Skeletal muscle tissue (tissue), 3 donors: ENCODE measurements at regions not wholly inside any gene's neighbourhood (a gene's known extent, or its start where the extent isn't known, plus 50 kb on each side); places are given as distances from the start of the nearest gene placed in this dataset.
"Not testable (repeated sequence)": the region's sequence is repeated elsewhere in the genome, so short reads cannot be mapped to it uniquely, and the experiment has no call there.

Experiments used
- H3K27ac ChIP-seq: one replicate; pipeline ENCODE4 v1.7.0; 2013; ENCODE audit warnings: mild to moderate bottlenecking, low read depth, low read length, inconsistent platforms
- H3K27me3 ChIP-seq, 3 donors: one replicate each; pipeline ENCODE4 v1.7.0; 2013; ENCODE audit warnings: low read length in 3 of 3; ENCODE audit not compliant: control insufficient read depth in 3 of 3, insufficient read depth in 3 of 3
- H3K36me3 ChIP-seq, 3 donors: one replicate each; pipeline ENCODE4 v1.7.0; 2013; ENCODE audit warnings: low read length in 3 of 3; ENCODE audit not compliant: control insufficient read depth in 3 of 3, insufficient read depth in 3 of 3
- H3K4me1 ChIP-seq, 3 donors: one replicate each; pipeline ENCODE4 v1.7.0; 2013; ENCODE audit warnings: low read length in 3 of 3, mild to moderate bottlenecking in 3 of 3; ENCODE audit not compliant: control insufficient read depth in 3 of 3, insufficient read depth in 3 of 3
- H3K4me3 ChIP-seq, 3 donors: one replicate each; pipeline ENCODE4 v1.7.0; 2013; ENCODE audit warnings: low read length in 3 of 3
- H3K9ac ChIP-seq, 3 donors: one replicate each; pipeline ENCODE4 v1.7.0; 2013; ENCODE audit warnings: low read length in 3 of 3, mild to moderate bottlenecking in 3 of 3, moderate library complexity in 2 of 3, low read depth in 1 of 3
- H3K9me3 ChIP-seq, 3 donors: one replicate each; pipeline ENCODE4 v1.7.0; 2013; ENCODE audit warnings: low read length in 3 of 3; ENCODE audit not compliant: control insufficient read depth in 3 of 3
- donor health status: Osteomylitis.

- H3K27ac ChIP-seq, result no peak overlapping the region
- no peaks in the 10 kb centered on the region for H3K9me3 ChIP-seq
- H3K9ac ChIP-seq, result no peak overlapping the region
- no peak overlapping the region for H3K4me3 ChIP-seq
- no peaks in the 10 kb centered on the region for H3K4me1 ChIP-seq
- no peaks in the 10 kb centered on the region for H3K27me3 ChIP-seq
- H3K36me3 ChIP-seq, result no peaks in the 10 kb centered on the region
Observed at GRCh38 chr4:82108506-82108905, 265.3 kb downstream of the HNRNPD start.

DNA sequence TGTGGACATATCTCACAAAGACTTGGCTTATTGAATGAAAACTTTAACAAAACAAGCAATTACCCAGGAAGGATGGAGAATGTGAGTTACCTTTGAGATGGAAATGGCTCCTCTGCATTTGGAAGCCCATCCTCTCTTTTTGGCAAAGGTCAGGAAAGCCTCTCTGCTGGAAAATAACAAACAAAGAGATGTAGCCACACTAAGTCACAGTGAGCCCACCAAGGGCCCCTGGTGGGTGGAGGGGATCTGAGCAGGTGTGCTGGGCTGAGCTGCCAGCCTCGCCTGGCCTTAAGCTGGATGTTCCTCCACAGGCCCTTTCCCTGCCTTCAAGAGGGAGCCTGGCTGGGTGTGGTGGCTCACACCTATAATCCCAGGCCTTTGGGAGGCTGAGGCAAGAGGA is 269.2 kb downstream of the HNRNPD start:
- Histone ChIP-seq H3K36me3 (no peaks in the 10 kb centered on the region), H3K27ac (no peak overlapping the region), H3K4me1 (no peaks in the 10 kb centered on the region), H3K9ac (no peak overlapping the region), H3K27me3 (no peaks in the 10 kb centered on the region), H3K4me3 (no peak overlapping the region), H3K9me3 (no peaks in the 10 kb centered on the region)

DNA sequence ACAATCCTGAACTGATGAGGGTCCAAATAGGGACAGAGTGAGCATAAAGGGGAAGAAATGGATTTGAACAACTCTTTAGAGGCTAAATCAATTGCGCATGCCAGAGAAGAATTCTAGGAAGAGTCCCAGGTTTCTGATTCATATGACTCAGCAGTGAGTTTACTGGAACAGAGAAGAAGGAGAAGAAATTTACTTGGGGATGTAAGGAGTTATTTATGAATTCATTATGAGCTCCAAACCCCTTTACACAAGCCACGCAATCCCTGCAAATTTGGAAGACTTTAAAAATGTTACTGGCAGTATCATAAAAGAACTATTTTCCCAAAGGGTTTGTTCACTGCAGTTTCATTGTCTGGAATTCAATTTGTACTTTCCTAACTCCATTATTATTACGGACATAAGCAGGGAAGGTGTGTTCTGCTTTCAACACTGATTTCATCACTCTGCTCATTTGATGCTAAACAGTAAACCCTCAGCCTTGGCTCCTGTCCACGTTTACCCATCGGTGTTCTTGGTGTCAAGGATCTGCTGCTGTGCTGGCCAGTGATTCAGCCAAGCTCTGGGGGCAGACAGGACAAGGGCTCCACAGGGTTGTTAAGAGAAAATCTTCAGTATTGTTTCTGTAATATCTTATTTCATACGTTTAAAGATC is 273.7 kb downstream of the HNRNPD start:
- Histone ChIP-seq H3K9me3 (no peaks in the 10 kb centered on the region), H3K27ac (no peak overlapping the region), H3K4me1 (no peaks in the 10 kb centered on the region), H3K27me3 (no peaks in the 10 kb centered on the region), H3K4me3 (no peak overlapping the region), H3K36me3 (no peaks in the 10 kb centered on the region), H3K9ac (no peak overlapping the region)

DNA sequence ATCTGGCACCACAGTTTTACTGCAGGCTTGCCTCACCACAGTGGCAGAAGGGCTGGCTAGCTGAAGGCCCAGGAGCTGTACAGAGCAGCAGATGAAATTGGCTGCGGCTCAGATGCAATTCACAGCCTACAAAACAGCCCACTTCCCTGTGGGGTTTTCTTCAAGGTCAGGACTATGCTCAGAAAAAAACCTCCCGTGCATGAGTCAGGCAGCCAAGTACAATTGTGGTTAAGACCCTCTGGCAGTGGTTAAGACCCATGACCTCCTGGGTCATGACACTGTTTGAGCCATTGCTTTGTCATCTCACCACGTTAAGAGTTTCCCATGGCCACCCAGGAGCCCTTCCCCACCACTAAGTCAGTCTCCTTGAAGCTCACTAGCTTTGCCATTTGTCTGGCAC is 276.3 kb downstream of the HNRNPD start:
- Histone ChIP-seq H3K9me3 (no peaks in the 10 kb centered on the region), H3K4me3 (no peak overlapping the region), H3K4me1 (no peaks in the 10 kb centered on the region)

GRCh38 chr4:82090717-82091116 is 283.1 kb downstream of the HNRNPD start:
- Histone ChIP-seq H3K27me3 (no peaks in the 10 kb centered on the region), H3K36me3 (no peaks in the 10 kb centered on the region), H3K4me3 (no peak overlapping the region)

More for the DNA sequence above, 276.3 kb downstream of the HNRNPD start:
- no peak overlapping the region for H3K27ac ChIP-seq
- no peaks in the 10 kb centered on the region for H3K36me3 ChIP-seq
- H3K9ac ChIP-seq, result no peak overlapping the region
- no peaks in the 10 kb centered on the region for H3K27me3 ChIP-seq

GRCh38 chr4:82084747-82085146 is 289.0 kb downstream of the HNRNPD start:
- peaks cover 0 to 4% (median 0%) of the 10 kb centered on the region in 3 donors for H3K27me3 ChIP-seq
- H3K27ac ChIP-seq, result no peak overlapping the region
- no peaks in the 10 kb centered on the region for H3K4me1 ChIP-seq
- H3K36me3 ChIP-seq, result no peaks in the 10 kb centered on the region
- H3K4me3 ChIP-seq, result no peak overlapping the region
- peaks cover 0 to 2% (median 0%) of the 10 kb centered on the region in 3 donors for H3K9me3 ChIP-seq
- H3K9ac ChIP-seq, result no peak overlapping the region

More at GRCh38 chr4:82090717-82091116, 283.1 kb downstream of the HNRNPD start:
- Histone ChIP-seq H3K9ac (no peak overlapping the region), H3K4me1 (no peaks in the 10 kb centered on the region), H3K9me3 (peaks cover 0 to 2% (median 0%) of the 10 kb centered on the region in 3 donors), H3K27ac (no peak overlapping the region)

DNA sequence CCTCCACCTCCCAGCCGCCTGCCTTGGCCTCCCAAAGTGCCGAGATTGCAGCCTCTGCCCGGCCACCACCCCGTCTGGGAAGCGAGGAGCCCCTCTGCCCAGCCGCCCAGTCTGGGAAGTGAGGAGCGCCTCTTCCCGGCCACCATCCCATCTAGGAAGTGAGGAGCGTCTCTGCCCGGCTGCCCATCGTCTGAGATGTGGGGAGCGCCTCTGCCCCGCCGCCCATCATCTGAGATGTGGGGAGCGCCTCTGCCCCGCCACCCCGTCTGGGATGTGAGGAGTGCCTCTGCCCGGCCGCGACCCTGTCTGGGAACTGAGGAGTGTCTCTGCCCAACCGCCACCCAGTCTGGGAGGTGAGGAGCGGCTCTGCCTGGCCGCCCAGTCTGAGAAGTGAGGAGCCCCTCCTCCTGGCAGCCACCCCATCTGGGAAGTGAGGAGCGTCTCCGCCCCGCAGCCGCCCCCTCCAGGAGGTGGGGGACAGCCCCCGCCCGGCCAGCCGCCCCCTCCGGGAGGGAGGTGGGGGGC is 296.3 kb downstream of the HNRNPD start:
- H3K4me1 ChIP-seq, result not testable (repeated sequence)

GRCh38 chr4:82076809-82077208 is 297.0 kb downstream of the HNRNPD start:
- Histone ChIP-seq H3K9ac (no peak overlapping the region), H3K4me3 (no peak overlapping the region), H3K36me3 (no peaks in the 10 kb centered on the region)

More for the DNA sequence above, 296.3 kb downstream of the HNRNPD start:
- H3K27ac ChIP-seq, H3K36me3 ChIP-seq, H3K27me3 ChIP-seq, H3K4me3 ChIP-seq, H3K9me3 ChIP-seq, H3K9ac ChIP-seq: not testable (repeated sequence)

GRCh38 chr4:82076359-82076758 is 297.4 kb downstream of the HNRNPD start:
- no peak overlapping the region for H3K9ac ChIP-seq
- H3K27me3 ChIP-seq, result peaks cover 0 to 2% (median 0%) of the 10 kb centered on the region in 3 donors
- no peak overlapping the region for H3K4me3 ChIP-seq
- H3K4me1 ChIP-seq, result no peaks in the 10 kb centered on the region
- H3K27ac ChIP-seq, result no peak overlapping the region
- H3K9me3 ChIP-seq, result no peaks in the 10 kb centered on the region
- H3K36me3 ChIP-seq, result no peaks in the 10 kb centered on the region

More at GRCh38 chr4:82076809-82077208, 297.0 kb downstream of the HNRNPD start:
- Histone ChIP-seq H3K27me3 (peaks cover 0 to 4% (median 0%) of the 10 kb centered on the region in 3 donors), H3K27ac (no peak overlapping the region), H3K9me3 (no peaks in the 10 kb centered on the region), H3K4me1 (no peaks in the 10 kb centered on the region)

DNA sequence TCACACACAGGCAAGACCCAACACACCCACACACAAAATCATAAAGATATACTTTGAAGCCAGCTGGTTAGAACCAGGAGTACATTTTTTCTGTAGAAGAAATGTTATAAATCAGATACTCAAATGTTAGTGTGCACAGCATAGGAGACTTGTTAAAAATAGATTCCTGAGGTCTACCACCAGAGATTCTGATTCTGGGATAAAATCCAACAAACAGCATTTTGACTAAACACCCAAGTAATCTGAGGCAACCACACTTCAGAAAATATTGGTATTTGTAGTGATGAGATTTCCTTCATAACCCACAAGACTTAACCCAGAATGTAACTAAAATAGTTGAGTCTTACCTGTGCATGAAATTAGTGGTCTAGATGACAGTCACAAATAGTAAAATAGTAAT is 301.8 kb downstream of the HNRNPD start:
- Histone ChIP-seq H3K36me3 (no peaks in the 10 kb centered on the region), H3K4me3 (no peak overlapping the region), H3K9me3 (no peaks in the 10 kb centered on the region), H3K9ac (no peak overlapping the region), H3K27ac (no peak overlapping the region), H3K27me3 (no peaks in the 10 kb centered on the region), H3K4me1 (no peaks in the 10 kb centered on the region)
